Neural crest cell (in vitro differentiated cells): ENCODE measurements at regions not wholly inside any gene's neighbourhood (a gene's known extent, or its start where the extent isn't known, plus 50 kb on each side); places are given as distances from the start of the nearest gene placed in this dataset.
A peak's percentile ranks its signal among the peaks of the same experiment; 100 is the strongest.
"Not testable (repeated sequence)": the region's sequence is repeated elsewhere in the genome, so short reads cannot be mapped to it uniquely, and the experiment has no call there.

Source experiments
- DNase-seq: peaks from one replicate; pipeline ENCODE4 v3.0.0; 2021; ENCODE audit warnings: low read depth, mixed read lengths, low spot score
- H3K27ac Mint-ChIP-seq: one replicate; pipeline ENCODE4 v1.8.0; 2021; ENCODE audit warnings: mild to moderate bottlenecking, mixed read lengths; ENCODE audit not compliant: unreplicated experiment
- H3K27me3 Mint-ChIP-seq: 2 replicates; pipeline ENCODE4 v1.8.0; 2021; ENCODE audit warnings: low read depth, mild to moderate bottlenecking, mixed read lengths
- H3K36me3 Mint-ChIP-seq: 2 replicates; pipeline ENCODE4 v1.8.0; 2021; ENCODE audit warnings: low read depth, mild to moderate bottlenecking, mixed read lengths
- H3K4me1 Mint-ChIP-seq: 2 replicates; pipeline ENCODE4 v1.8.0; 2021; ENCODE audit warnings: mixed read lengths
- H3K4me3 Mint-ChIP-seq: one replicate; pipeline ENCODE4 v1.8.0; 2021; ENCODE audit warnings: mild to moderate bottlenecking, mixed read lengths
- H3K9me3 Mint-ChIP-seq: 2 replicates; pipeline ENCODE4 v1.8.0; 2021; ENCODE audit warnings: mixed read lengths
- TF ChIP-seq, protein P1 (sequence below): fragments of 200-600 bp; sonication (generic); conservative IDR thresholded peaks from 2 replicates; pipeline ENCODE4 v1.5.0; 2021; ENCODE audit warnings: antibody characterized with exemption, mild to moderate bottlenecking

DNA sequence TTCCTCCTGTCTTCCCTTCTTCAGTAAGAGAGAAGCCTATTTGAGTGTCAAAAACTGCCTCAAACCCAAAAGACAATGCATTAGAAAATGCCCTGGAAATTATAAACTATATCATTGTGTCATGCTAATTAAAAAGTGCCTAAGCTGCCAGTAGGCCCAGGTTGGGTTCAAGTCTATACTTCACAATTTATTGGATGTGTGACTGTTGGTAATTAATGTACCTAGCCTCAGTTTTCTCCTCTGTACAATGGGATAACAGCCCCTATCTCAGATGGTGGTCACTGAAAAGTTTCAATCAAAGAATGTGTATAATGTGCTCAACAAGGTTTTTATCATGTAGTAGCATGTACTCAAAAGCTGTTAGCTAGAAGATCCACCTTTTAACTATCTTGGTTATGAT is 246.9 kb upstream of the DUSP10 start:
- Mint-ChIP-seq H3K9me3 (no peaks in the 10 kb centered on the region), H3K27me3 (peaks cover 1% of the 10 kb centered on the region), H3K4me1 (peaks cover 5% of the 10 kb centered on the region), H3K4me3 (no peak overlapping the region), H3K36me3 (no peaks in the 10 kb centered on the region), H3K27ac (no peak overlapping the region)
- TF ChIP-seq, protein P1, sequence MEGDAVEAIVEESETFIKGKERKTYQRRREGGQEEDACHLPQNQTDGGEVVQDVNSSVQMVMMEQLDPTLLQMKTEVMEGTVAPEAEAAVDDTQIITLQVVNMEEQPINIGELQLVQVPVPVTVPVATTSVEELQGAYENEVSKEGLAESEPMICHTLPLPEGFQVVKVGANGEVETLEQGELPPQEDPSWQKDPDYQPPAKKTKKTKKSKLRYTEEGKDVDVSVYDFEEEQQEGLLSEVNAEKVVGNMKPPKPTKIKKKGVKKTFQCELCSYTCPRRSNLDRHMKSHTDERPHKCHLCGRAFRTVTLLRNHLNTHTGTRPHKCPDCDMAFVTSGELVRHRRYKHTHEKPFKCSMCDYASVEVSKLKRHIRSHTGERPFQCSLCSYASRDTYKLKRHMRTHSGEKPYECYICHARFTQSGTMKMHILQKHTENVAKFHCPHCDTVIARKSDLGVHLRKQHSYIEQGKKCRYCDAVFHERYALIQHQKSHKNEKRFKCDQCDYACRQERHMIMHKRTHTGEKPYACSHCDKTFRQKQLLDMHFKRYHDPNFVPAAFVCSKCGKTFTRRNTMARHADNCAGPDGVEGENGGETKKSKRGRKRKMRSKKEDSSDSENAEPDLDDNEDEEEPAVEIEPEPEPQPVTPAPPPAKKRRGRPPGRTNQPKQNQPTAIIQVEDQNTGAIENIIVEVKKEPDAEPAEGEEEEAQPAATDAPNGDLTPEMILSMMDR: no peak
- DNase-seq: no peak

DNA sequence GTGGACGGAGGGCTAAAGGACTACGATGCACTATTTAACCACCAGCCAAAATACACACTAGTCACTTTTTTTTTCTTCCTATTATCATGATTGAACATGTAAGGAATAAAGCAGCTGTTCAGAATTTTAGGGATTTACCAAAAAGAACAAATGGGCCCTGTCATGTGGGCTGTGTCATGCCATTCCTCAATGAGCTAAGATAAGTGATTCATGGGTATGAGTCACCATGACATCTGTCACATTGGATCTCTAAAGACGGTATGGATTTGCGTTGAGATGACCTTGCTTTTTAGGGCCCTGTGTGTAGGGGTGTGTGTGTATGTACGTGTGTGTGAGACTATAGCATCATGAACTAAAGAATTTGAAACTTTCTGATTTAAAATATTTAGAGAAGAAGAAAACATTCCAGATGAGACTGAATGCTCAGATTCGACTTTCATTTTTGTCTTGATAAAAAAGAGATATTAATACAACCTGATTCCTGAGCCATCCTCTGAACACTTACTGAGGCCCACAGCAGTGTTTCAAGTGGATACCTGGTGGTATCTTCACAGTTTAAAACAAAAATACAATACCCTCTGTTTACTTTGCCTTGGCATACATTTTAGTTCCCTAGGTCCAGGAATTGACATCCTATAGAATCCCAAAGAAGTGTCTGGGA is 246.1 kb upstream of the DUSP10 start:
- peaks cover 5% of the 10 kb centered on the region for H3K4me1 Mint-ChIP-seq
- H3K9me3 Mint-ChIP-seq: no peaks in the 10 kb centered on the region
- H3K27me3 Mint-ChIP-seq: peaks cover 8% of the 10 kb centered on the region
- DNase-seq: no peak
- no peaks in the 10 kb centered on the region for H3K36me3 Mint-ChIP-seq
- no peak overlapping the region for H3K27ac Mint-ChIP-seq
- TF ChIP-seq, protein P1: no peak
- no peak overlapping the region for H3K4me3 Mint-ChIP-seq

DNA sequence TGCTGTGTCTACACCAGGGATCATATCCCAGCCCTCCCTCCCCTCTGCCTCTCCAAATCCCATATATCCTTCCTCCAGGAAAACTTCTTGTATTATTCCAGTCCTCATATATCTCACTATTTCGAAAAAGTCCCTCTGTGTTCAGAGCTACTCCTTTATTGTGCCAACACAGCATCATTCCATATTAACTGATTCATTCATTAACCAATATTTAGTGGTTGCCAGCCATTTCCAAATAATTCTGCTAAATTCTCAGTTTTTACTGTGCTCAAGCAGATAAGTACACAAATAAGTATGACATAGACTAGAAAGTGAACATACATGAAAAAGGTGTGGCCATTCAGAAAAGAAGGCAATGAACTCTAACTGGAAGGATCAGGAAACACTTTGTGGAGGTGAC is 241.6 kb upstream of the DUSP10 start:
- no peak overlapping the region for H3K4me3 Mint-ChIP-seq
- TF ChIP-seq, protein P1: no peak
- no peaks in the 10 kb centered on the region for H3K9me3 Mint-ChIP-seq
- H3K4me1 Mint-ChIP-seq: peaks cover 2% of the 10 kb centered on the region
- H3K36me3 Mint-ChIP-seq: no peaks in the 10 kb centered on the region
- peaks cover 8% of the 10 kb centered on the region for H3K27me3 Mint-ChIP-seq
- DNase-seq: no peak
- H3K27ac Mint-ChIP-seq: no peak overlapping the region

DNA sequence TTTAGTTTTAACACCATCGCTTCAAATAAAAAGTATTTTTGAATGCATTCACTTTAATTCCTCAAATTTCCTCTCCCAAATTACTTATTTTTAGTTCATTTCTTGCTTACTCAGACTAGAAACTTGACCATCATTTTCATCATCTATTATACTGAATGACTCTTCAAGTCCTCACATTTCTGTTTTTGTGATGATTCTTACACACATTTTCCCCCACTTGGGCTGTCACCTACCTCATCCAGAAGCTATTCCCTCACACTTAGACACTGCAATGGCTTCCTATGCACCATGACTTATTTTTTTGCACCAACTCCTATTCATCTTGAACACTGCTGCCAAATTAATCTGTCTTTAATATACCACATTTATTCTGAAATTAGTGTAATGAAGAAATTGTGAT is 239.6 kb upstream of the DUSP10 start:
- Mint-ChIP-seq H3K27ac (no peak overlapping the region), H3K27me3 (peaks cover 8% of the 10 kb centered on the region), H3K36me3 (no peaks in the 10 kb centered on the region), H3K9me3 (no peaks in the 10 kb centered on the region), H3K4me3 (no peak overlapping the region), H3K4me1 (no peaks in the 10 kb centered on the region)
- TF ChIP-seq, protein P1: no peak
- no peak for DNase-seq

DNA sequence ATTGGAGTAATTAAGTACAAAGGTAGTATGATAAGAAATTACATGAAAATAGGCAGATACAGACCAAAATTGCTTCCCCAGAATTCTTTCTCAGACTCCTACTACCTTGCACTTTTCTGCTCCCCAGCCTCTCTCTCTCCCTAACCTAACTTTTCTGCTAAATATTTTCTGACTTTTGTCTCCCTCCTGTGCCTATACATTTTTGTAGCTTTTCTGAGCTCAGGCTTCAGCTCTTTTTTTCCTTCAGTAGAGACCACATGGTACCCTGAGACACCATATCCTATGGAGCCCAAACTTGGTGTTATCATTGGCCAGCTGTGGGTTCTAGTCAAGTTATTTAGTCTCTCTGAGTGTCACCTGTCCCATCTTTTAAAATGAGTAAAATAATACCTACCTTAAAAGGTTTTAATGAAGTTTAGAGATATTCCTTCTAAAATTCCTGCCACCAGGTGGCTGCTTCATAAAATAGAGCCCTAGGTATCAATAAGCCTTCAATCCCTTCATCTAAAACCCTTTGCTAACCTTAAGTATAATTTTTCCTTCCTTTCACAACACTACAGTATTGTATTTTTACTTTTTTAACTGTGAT is 237.6 kb upstream of the DUSP10 start:
- Mint-ChIP-seq H3K9me3 (no peaks in the 10 kb centered on the region), H3K27ac (no peak overlapping the region), H3K4me3 (no peak overlapping the region), H3K27me3 (peaks cover 8% of the 10 kb centered on the region), H3K36me3 (no peaks in the 10 kb centered on the region), H3K4me1 (no peaks in the 10 kb centered on the region)
- TF ChIP-seq, protein P1: peak; percentile 58
- no peak for DNase-seq

DNA sequence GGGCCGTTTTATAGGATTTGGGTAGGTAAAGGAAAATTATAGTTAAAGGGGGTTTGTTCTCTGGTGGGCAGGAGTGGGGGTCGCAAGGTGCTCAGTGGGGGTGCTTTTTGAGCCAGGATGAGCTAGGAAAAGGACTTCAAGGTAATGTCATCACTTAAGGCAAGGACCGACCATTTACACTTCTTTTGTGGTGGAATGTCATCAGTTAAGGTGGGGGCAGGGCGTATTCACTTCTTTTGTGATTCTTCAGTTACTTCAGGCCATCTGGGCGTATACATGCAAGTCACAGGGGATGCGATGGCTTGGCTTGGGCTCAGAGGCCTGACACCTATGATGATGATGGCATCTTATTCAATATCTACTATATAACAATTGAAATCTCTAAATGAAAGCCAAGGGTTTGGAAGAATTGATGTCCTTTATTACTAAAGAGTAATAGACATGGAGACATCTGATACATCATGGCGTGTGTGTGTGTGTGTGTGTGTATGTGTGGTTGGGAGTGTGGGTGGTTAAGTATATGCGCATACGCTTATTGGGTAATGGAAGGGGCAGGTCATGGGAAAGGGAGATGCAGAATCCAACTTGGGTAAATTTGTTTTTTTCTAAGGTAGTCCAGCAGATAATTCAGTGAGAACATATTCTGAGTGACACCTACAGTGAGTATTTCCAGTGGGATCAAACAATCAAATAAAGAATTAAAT is 236.9 kb upstream of the DUSP10 start:
- H3K9me3 Mint-ChIP-seq, H3K4me3 Mint-ChIP-seq, H3K27ac Mint-ChIP-seq, H3K27me3 Mint-ChIP-seq, DNase-seq, H3K4me1 Mint-ChIP-seq, H3K36me3 Mint-ChIP-seq: not testable (repeated sequence)

DNA sequence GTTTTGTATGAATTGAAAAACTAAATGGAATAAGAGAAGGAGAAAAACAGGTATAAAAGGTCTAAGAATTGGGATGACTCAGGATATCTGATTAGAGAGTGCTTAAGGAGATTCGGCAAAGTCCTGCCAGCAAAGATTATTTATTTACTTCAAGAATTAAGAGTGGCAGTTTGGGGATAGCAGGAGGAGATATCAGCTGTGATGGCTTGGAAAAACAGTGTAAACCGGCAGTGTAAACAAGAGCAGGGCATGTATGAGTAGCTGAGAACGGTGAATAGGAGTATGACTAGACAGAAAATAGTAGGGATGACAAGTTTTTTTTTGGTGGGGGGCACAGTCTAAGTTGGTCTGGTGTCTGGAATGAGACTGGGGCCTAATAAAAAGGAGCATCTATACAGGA is 231.9 kb upstream of the DUSP10 start:
- H3K4me1 Mint-ChIP-seq, H3K9me3 Mint-ChIP-seq, H3K27me3 Mint-ChIP-seq, H3K36me3 Mint-ChIP-seq, DNase-seq, H3K4me3 Mint-ChIP-seq, H3K27ac Mint-ChIP-seq: not testable (repeated sequence)
